Tibial nerve (tissue), 4 donors: ENCODE measurements at regions not wholly inside any gene's neighbourhood (a gene's known extent, or its start where the extent isn't known, plus 50 kb on each side); places are given as distances from the start of the nearest gene placed in this dataset.

Experiments used
- DNase-seq, 2 donors: peaks; one replicate each; pipeline ENCODE4 v3.0.0-alpha.2; 2019; ENCODE audit warnings: low spot score in 2 of 2
- H3K27ac ChIP-seq, 4 donors: fragments of 200-600 bp; sonication (generic) in 3 of 4; one replicate each; pipeline ENCODE4 v1.5.1; 2017 to 2019; ENCODE audit warnings: mild to moderate bottlenecking in 1 of 4
- H3K27me3 ChIP-seq, 2 donors: fragments of 200-600 bp; sonication (generic) in 1 of 2; one replicate each; pipeline versions ENCODE4 v1.5.1 to v1.6.0; 2017 to 2019
- H3K36me3 ChIP-seq, 3 donors: fragments of 200-600 bp; sonication (generic); one replicate each; pipeline ENCODE4 v1.5.1; 2018 to 2019
- H3K4me1 ChIP-seq, 4 donors: fragments of 200-600 bp; sonication (generic) in 3 of 4; one replicate each; pipeline ENCODE4 v1.5.1; 2017 to 2019
- H3K4me3 ChIP-seq, 4 donors: fragments of 200-600 bp; sonication (generic) in 3 of 4; one replicate each; pipeline ENCODE4 v1.5.1; 2017 to 2019; ENCODE audit warnings: mild to moderate bottlenecking in 1 of 4, moderate library complexity in 1 of 4
- H3K9me3 ChIP-seq, 4 donors: fragments of 200-600 bp; sonication (generic) in 3 of 4; one replicate each; pipeline ENCODE4 v1.5.1; 2017 to 2019
- CTCF ChIP-seq, 5 experiments: fragments of 200-600 bp in 3 of 5; fragments of 450-650 bp in 2 of 5; sonication (generic) in 3 of 5; IDR thresholded peaks; one replicate each; pipeline ENCODE4 v1.5.1; 2016 to 2019; ENCODE audit warnings: antibody characterized with exemption in 5 of 5, mild to moderate bottlenecking in 3 of 5, moderate library complexity in 2 of 5
- EP300 ChIP-seq, 2 donors: sonication (generic); formaldehyde crosslinking; IDR thresholded peaks; one replicate each; pipeline ENCODE4 v1.6.1; 2017; ENCODE audit warnings: antibody characterized with exemption in 2 of 2, mild to moderate bottlenecking in 1 of 2
- POLR2A ChIP-seq, 2 donors: fragments of 450-650 bp; IDR thresholded peaks; one replicate each; pipeline ENCODE4 v1.6.1; 2017; ENCODE audit warnings: antibody characterized with exemption in 2 of 2, mild to moderate bottlenecking in 2 of 2, moderate library complexity in 2 of 2
- WGBS, 2 donors: methylation state at CpG; one replicate each; pipeline ENCODE4 v1.1.5; 2018; 5-methylcytosine and 5-hydroxymethylcytosine counted together

GRCh38 chr13:74868049-74868448, 613.9 kb downstream of the TBC1D4 start:
- Histone ChIP-seq H3K27me3 (no peaks in the 10 kb centered on the region), H3K9me3 (peaks cover 0 to 14% (median 2%) of the 10 kb centered on the region in 4 donors), H3K27ac (no peak overlapping the region), H3K36me3 (no peaks in the 10 kb centered on the region), H3K4me1 (no peaks in the 10 kb centered on the region), H3K4me3 (no peak overlapping the region)
- DNase-seq: no peak
- TF ChIP-seq EP300 (IDR thresholded peaks at IDR 0.05): no peak
- no peak for TF ChIP-seq CTCF (IDR thresholded peaks at IDR 0.05)
- no peak for TF ChIP-seq POLR2A (IDR thresholded peaks at IDR 0.05)

- Histone ChIP-seq H3K9me3 (peaks cover 0 to 14% (median 2%) of the 10 kb centered on the region in 4 donors), H3K27me3 (no peaks in the 10 kb centered on the region), H3K36me3 (no peaks in the 10 kb centered on the region), H3K27ac (no peak overlapping the region), H3K4me3 (no peak overlapping the region), H3K4me1 (no peaks in the 10 kb centered on the region)
- DNase-seq: no peak
- TF ChIP-seq CTCF (IDR thresholded peaks at IDR 0.05) (no peak), EP300 (IDR thresholded peaks at IDR 0.05) (no peak), POLR2A (IDR thresholded peaks at IDR 0.05) (no peak)
Observed at GRCh38 chr13:74867460-74867859, 614.5 kb downstream of the TBC1D4 start.

GRCh38 chr13:74866101-74866500, 615.9 kb downstream of the TBC1D4 start:
- Histone ChIP-seq H3K27ac (no peak overlapping the region), H3K27me3 (no peaks in the 10 kb centered on the region), H3K4me1 (no peaks in the 10 kb centered on the region), H3K9me3 (peaks cover 0 to 14% (median 2%) of the 10 kb centered on the region in 4 donors), H3K36me3 (no peaks in the 10 kb centered on the region), H3K4me3 (no peak overlapping the region)
- DNase-seq: no peak
- 3 to 9% methylated on average over 1 of the region's 1 CpG for WGBS, 2 donors
- no peak for TF ChIP-seq POLR2A (IDR thresholded peaks at IDR 0.05)
- no peak for TF ChIP-seq CTCF (IDR thresholded peaks at IDR 0.05)
- TF ChIP-seq EP300 (IDR thresholded peaks at IDR 0.05): no peak

- H3K27ac ChIP-seq: no peak overlapping the region
- no peaks in the 10 kb centered on the region for H3K36me3 ChIP-seq
- TF ChIP-seq CTCF (IDR thresholded peaks at IDR 0.05) (no peak), POLR2A (IDR thresholded peaks at IDR 0.05) (no peak), EP300 (IDR thresholded peaks at IDR 0.05) (no peak)
- H3K9me3 ChIP-seq: peaks cover 0 to 14% (median 2%) of the 10 kb centered on the region in 4 donors
- H3K27me3 ChIP-seq: no peaks in the 10 kb centered on the region
- no peak overlapping the region for H3K4me3 ChIP-seq
- no peak for DNase-seq
- H3K4me1 ChIP-seq: no peaks in the 10 kb centered on the region
Observed at GRCh38 chr13:74865656-74866055, 616.3 kb downstream of the TBC1D4 start.

GRCh38 chr13:74860789-74861188, 621.2 kb downstream of the TBC1D4 start:
- Histone ChIP-seq H3K4me1 (no peaks in the 10 kb centered on the region), H3K9me3 (peaks cover 0 to 11% (median 2%) of the 10 kb centered on the region in 4 donors), H3K27me3 (no peaks in the 10 kb centered on the region), H3K4me3 (no peak overlapping the region), H3K27ac (no peak overlapping the region), H3K36me3 (no peaks in the 10 kb centered on the region)
- DNase-seq: no peak
- WGBS, 2 donors: 96 to 100% methylated on average over 1 of the region's 1 CpG
- TF ChIP-seq CTCF (IDR thresholded peaks at IDR 0.05): no peak
- no peak for TF ChIP-seq EP300 (IDR thresholded peaks at IDR 0.05)
- no peak for TF ChIP-seq POLR2A (IDR thresholded peaks at IDR 0.05)
